HEK293 (cell line): ENCODE measurements at regions not wholly inside any gene's neighbourhood (a gene's known extent, or its start where the extent isn't known, plus 50 kb on each side); places are given as distances from the start of the nearest gene placed in this dataset.

Source experiments
- CTCF ChIA-PET: fragments of 350-600 bp; formaldehyde crosslinking; extraction: SDS; loops from one replicate; lab custom pipeline; 2021; ENCODE audit warnings: antibody characterized with exemption; lab: Yijun Ruan, JAX
- POLR2A ChIA-PET: fragments of 300-600 bp; formaldehyde crosslinking; extraction: SDS; loops from one replicate; lab custom pipeline; 2020; ENCODE audit warnings: antibody characterized with exemption, inconsistent platforms; lab: Yijun Ruan, JAX
- H3K27ac ChIP-seq: fragments of 200-500 bp; sonication (Bioruptor generic); 2 replicates; pipeline ENCODE4 v1.5.1; 2014; ENCODE audit warnings: low read depth, low read length, control low read depth, inconsistent platforms; ENCODE audit errors: extremely low read depth
- H3K36me3 ChIP-seq, 2 experiments: fragments of 200-500 bp in 1 of 2; sonication (Bioruptor generic) in 1 of 2; 1 replicate in 1 of 2; 2 replicates in 1 of 2; pipeline ENCODE4 v1.5.1; 2014 to 2017; ENCODE audit warnings: inconsistent platforms in 2 of 2, low read length in 2 of 2; ENCODE audit not compliant: control insufficient read depth in 2 of 2, insufficient read depth in 1 of 2
- H3K4me1 ChIP-seq: fragments of 200-500 bp; sonication (Bioruptor generic); 2 replicates; pipeline ENCODE4 v1.5.1; 2014; ENCODE audit warnings: mild to moderate bottlenecking, low read length, inconsistent platforms; ENCODE audit not compliant: control insufficient read depth, insufficient read depth
- H3K4me3 ChIP-seq: 2 replicates; pipeline ENCODE4 v1.5.1; 2011; ENCODE audit warnings: low read depth, mild to moderate bottlenecking, control low read depth, low read length, moderate library complexity
- H3K9me3 ChIP-seq: fragments of 200-500 bp; sonication (Bioruptor generic); 2 replicates; pipeline ENCODE4 v1.5.1; 2014; ENCODE audit warnings: low read depth, low read length, inconsistent platforms; ENCODE audit not compliant: control insufficient read depth, insufficient read depth
- BCL6B ChIP-seq: fragments of 450-650 bp; formaldehyde crosslinking; IDR thresholded peaks from 2 replicates; pipeline ENCODE4 v1.5.1; 2017; ENCODE audit warnings: missing biosample characterization, missing genetic modification characterization
- KLF1 ChIP-seq: fragments of 450-650 bp; formaldehyde crosslinking; IDR thresholded peaks from 2 replicates; pipeline ENCODE4 v1.5.1; 2016; ENCODE audit warnings: missing biosample characterization, missing genetic modification characterization
- KLF16 ChIP-seq: fragments of 450-650 bp; formaldehyde crosslinking; IDR thresholded peaks from 2 replicates; pipeline ENCODE4 v1.5.1; 2017; ENCODE audit warnings: missing biosample characterization, missing genetic modification characterization
- OSR2 ChIP-seq: fragments of 450-650 bp; formaldehyde crosslinking; IDR thresholded peaks from 2 replicates; pipeline ENCODE4 v1.5.1; 2016; ENCODE audit warnings: missing biosample characterization, missing genetic modification characterization
- WT1 ChIP-seq: fragments of 450-650 bp; formaldehyde crosslinking; IDR thresholded peaks from 2 replicates; pipeline ENCODE4 v1.5.1; 2016; ENCODE audit warnings: missing biosample characterization, missing genetic modification characterization
- YY1 ChIP-seq: fragments of 450-650 bp; formaldehyde crosslinking; IDR thresholded peaks from 2 replicates; pipeline ENCODE4 v1.5.1; 2018; ENCODE audit warnings: missing biosample characterization, missing genetic modification characterization
- ZNF214 ChIP-seq: fragments of 450-650 bp; formaldehyde crosslinking; IDR thresholded peaks from 2 replicates; pipeline ENCODE4 v1.5.1; 2017; ENCODE audit warnings: missing biosample characterization, mild to moderate bottlenecking, missing genetic modification characterization, borderline replicate concordance
- ZNF239 ChIP-seq: fragments of 450-650 bp; formaldehyde crosslinking; IDR thresholded peaks from 2 replicates; pipeline ENCODE4 v1.5.1; 2016; ENCODE audit warnings: missing biosample characterization, missing genetic modification characterization
- ZNF341 ChIP-seq: fragments of 450-650 bp; formaldehyde crosslinking; IDR thresholded peaks from 2 replicates; pipeline ENCODE4; 2016; ENCODE audit warnings: low read depth, missing biosample characterization, missing genetic modification characterization
- ZNF366 ChIP-seq: fragments of 450-650 bp; formaldehyde crosslinking; conservative IDR thresholded peaks from 2 replicates; pipeline ENCODE4 v1.5.1; 2016; ENCODE audit warnings: missing biosample characterization, missing genetic modification characterization
- ZNF423 ChIP-seq: fragments of 450-650 bp; formaldehyde crosslinking; IDR thresholded peaks from 2 replicates; pipeline ENCODE4 v1.5.1; 2016; ENCODE audit warnings: missing biosample characterization, missing genetic modification characterization
- ZNF449 ChIP-seq: fragments of 450-650 bp; formaldehyde crosslinking; IDR thresholded peaks from 2 replicates; pipeline ENCODE4 v1.5.1; 2017; ENCODE audit warnings: missing biosample characterization, mild to moderate bottlenecking, missing genetic modification characterization, moderate library complexity
- ZNF670 ChIP-seq: fragments of 450-650 bp; formaldehyde crosslinking; IDR thresholded peaks from 2 replicates; pipeline ENCODE4 v1.5.1; 2016; ENCODE audit warnings: missing biosample characterization, missing genetic modification characterization, low read depth
- ZNF704 ChIP-seq: fragments of 450-650 bp; formaldehyde crosslinking; IDR thresholded peaks from 2 replicates; pipeline ENCODE4 v1.5.1; 2016; ENCODE audit warnings: missing biosample characterization, missing genetic modification characterization
- ZNF747 ChIP-seq: fragments of 450-650 bp; formaldehyde crosslinking; IDR thresholded peaks from 2 replicates; pipeline ENCODE4 v1.5.1; 2016; ENCODE audit warnings: missing biosample characterization, missing genetic modification characterization

- H3K27ac ChIP-seq: no peak overlapping the region
- no peaks in the 10 kb centered on the region for H3K36me3 ChIP-seq
- ChIA-PET POLR2A (no interaction called here), CTCF (interaction anchor here (1.4 kb wide), 1 partner anchor 17 kb away, joined by 4 read pairs; no protein-coding TSS in a partner anchor)
- H3K9me3 ChIP-seq: no peaks in the 10 kb centered on the region
- no peaks in the 10 kb centered on the region for H3K4me1 ChIP-seq
- H3K4me3 ChIP-seq: no peak overlapping the region
- TF ChIP-seq KLF1: no peak
- TF ChIP-seq ZNF366 (tag by site-specific recombination): no peak
- TF ChIP-seq WT1 (tag by site-specific recombination): no peak
- no peak for TF ChIP-seq ZNF704 (tag by site-specific recombination)
- no peak for TF ChIP-seq ZNF239 (tag by site-specific recombination)
- TF ChIP-seq BCL6B (tag by site-specific recombination): no peak
These were observed 494.8 kb downstream of the CMPK2 start for GRCh38 chr2:6370753-6371551.

- CTCF ChIA-PET: interaction anchor here (0.5 kb wide), 1 partner anchor 453 kb away, joined by 3 read pairs; no protein-coding TSS in a partner anchor
- TF ChIP-seq KLF16 (tag by site-specific recombination) (no peak), ZNF747 (tag by site-specific recombination) (no peak), YY1 (tag by site-specific recombination) (no peak), ZNF449 (no peak), ZNF341 (tag by site-specific recombination) (no peak)
- Histone ChIP-seq H3K27ac (no peak overlapping the region), H3K9me3 (no peaks in the 10 kb centered on the region), H3K36me3 (no peaks in the 10 kb centered on the region), H3K4me1 (no peaks in the 10 kb centered on the region), H3K4me3 (no peak overlapping the region)
- POLR2A ChIA-PET: no interaction called here
These were observed 493.3 kb downstream of the CMPK2 start for GRCh38 chr2:6372317-6372901.

DNA sequence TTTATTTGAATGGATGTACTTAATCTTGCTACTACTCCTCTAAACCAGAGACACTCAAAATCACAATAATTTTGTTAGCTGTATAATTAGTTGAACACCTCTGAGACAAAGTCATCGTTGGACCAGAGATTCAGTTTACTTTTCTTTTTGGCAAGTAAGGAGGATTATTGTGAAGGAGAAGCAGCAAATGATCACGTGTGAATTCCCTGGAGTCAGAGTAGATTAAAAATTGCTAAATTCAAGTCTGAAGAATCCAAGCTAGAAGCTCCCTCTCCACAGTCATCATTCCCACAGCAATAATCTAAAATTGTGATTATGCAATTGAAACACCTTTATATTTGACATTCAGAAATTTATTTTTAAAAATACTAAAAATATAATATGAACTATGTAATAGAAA, 484.4 kb downstream of the CMPK2 start:
- no peak overlapping the region for H3K4me3 ChIP-seq
- H3K36me3 ChIP-seq: no peaks in the 10 kb centered on the region
- no peak overlapping the region for H3K27ac ChIP-seq
- POLR2A ChIA-PET: no interaction called here
- no peak for TF ChIP-seq OSR2 (tag by site-specific recombination)
- TF ChIP-seq ZNF214: no peak
- TF ChIP-seq ZNF423: no peak
- TF ChIP-seq ZNF670 (tag by site-specific recombination): no peak
- no peaks in the 10 kb centered on the region for H3K9me3 ChIP-seq
- CTCF ChIA-PET: no interaction called here
- no peaks in the 10 kb centered on the region for H3K4me1 ChIP-seq
